Ishikawa (cell line): ENCODE measurements at regions not wholly inside any gene's neighbourhood (a gene's known extent, or its start where the extent isn't known, plus 50 kb on each side); places are given as distances from the start of the nearest gene placed in this dataset.

Experiments
- CEBPB ChIP-seq: IDR thresholded peaks from 2 replicates; pipeline ENCODE4 v1.6.1; 2012
- CREB1 ChIP-seq: IDR thresholded peaks from 2 replicates; pipeline ENCODE4 v1.6.1; 2012; ENCODE audit warnings: low read depth
- EP300 ChIP-seq: IDR thresholded peaks from 2 replicates; pipeline ENCODE4 v1.6.1; 2012; ENCODE audit warnings: borderline replicate concordance
- ZBTB7A ChIP-seq: IDR thresholded peaks from 2 replicates; pipeline ENCODE4 v1.6.1; 2012; ENCODE audit warnings: low read depth

- TF ChIP-seq EP300 (no peak), CREB1 (no peak), ZBTB7A (no peak), CEBPB (no peak)
These were observed 393.5 kb downstream of the RSL24D1 start for GRCh38 chr15:54803134-54803808.
